Astrocyte of the hippocampus (primary cell): ENCODE measurements at regions not wholly inside any gene's neighbourhood (a gene's known extent, or its start where the extent isn't known, plus 50 kb on each side); places are given as distances from the start of the nearest gene placed in this dataset.

Source experiments
- DNase-seq: peaks from one replicate; pipeline ENCODE4 v3.0.0; 2011; ENCODE audit warnings: low read depth, low spot score

DNA sequence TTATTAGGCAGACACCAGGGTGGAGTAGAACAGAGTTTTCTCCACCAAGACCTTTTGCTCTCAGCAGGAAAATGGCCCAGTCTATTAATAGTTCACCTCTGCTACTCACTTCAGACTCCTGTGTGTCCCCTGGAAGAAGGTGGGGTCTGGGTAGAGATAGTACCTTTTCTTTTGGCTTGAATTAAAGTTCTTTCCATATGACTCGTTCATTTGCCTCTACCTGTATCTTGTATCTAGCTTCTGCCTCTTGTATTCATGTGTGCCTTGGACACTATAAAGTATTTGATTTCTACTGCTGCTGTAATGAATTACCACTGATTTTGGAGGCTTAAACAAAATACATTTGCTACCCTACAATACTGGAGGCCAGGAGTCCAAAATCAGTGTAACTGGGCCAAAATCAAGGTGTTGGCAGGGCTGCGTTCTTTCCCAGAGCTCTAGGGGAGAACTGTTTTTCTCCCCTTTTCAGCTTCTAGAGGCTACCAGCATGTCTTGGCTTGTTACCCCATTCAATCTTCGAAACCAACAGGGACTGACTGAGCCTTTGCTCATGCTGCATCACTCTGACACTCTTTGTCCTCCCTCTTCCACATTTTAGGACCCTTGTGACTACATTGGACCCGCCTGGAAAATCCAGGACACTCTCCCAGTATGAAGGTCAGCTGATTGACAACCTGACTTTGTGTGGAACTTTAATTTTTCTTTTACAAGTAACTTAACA lies 155.6 kb upstream of the PRSS58 start:
- no peak for DNase-seq

- DNase-seq = peak; percentile 46
Observed at GRCh38 chr7:142412551-142413193, 154.8 kb upstream of the PRSS58 start.

DNA sequence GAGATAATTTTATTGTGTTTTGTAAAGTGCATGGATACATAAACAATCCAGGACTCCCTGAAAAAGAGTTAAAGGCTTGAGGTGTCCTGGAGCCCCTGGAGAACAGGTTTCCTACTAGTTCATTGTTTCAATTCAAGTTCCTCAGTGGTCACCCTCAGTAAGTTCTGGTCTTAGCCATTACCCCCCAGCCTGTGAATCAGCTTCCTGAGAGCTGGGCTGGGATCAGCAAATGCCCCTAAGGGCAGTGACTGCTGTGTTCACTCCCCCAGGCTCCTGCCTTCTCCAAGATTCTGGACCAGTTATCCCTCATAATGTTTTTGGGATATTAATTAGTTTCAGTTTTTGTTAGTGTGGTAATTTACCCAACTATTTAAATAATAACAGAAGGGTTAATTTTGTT lies 151.6 kb upstream of the PRSS58 start:
- DNase-seq = no peak

DNA sequence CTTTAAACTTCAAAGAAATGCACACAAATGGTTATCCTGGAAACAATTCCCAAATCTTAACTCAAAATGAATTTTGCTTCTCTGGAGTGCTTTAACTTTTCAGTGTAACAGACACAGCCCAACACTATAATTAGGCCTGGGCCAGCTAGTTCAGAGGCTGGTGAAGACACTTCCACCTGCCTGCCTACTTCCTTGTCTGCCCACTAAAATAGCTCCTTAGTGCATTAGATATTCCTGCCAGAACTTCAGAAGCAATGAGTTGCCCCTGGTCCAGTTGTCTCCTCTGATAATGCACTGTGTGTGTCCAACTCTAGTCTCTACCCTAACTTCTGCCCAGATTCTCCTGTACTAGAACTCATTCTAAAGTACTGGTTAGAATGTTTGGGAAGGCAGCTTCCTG lies 150.9 kb upstream of the PRSS58 start:
- no peak for DNase-seq

- DNase-seq = no peak
Observed at GRCh38 chr7:142407939-142408570, 150.2 kb upstream of the PRSS58 start.

GRCh38 chr7:142405122-142405765 lies 147.4 kb upstream of the PRSS58 start:
- peak; percentile 12 for DNase-seq

GRCh38 chr7:142401951-142402350 lies 144.1 kb upstream of the PRSS58 start:
- DNase-seq = no peak

GRCh38 chr7:142400042-142400533 lies 142.2 kb upstream of the PRSS58 start:
- DNase-seq = no peak

DNA sequence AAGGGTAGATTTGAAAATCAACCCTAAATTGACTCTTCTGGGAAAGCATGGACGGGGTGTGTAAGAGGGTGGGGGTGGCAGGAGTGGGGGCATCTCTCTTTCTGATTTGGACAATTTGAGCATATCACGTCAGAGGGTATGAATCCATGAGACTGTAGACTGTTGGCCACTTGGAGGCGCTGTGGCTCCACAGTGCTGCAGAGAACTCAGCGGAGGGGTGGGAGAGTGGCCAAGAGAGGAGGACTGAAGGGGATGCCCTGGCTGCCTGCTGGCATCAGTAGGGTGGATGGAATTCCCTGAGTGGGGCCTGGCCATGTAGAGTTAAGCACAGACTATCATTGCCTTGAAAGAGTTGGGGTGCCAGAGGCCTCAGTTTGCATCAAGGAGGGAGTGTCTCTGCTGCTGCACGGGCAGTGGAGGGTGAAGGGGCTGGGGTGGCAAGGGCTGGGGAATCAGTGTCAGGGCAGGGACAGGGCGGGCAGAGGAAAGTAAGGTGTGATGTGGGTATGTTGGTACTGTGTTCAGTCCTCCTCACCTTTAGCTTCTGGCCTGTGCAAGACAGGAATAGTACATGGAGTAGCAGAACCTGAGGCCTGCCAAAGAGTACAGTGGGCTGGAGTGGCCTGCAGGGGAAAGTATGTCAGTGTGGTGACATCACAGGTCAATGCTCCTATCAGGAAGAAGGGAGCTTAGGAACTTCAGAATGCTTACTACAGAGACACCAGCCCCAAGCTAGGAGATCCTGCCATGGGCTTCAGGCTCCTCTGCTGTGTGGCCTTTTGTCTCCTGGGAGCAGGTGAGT lies 133.5 kb upstream of the PRSS58 start:
- no peak for DNase-seq

DNA sequence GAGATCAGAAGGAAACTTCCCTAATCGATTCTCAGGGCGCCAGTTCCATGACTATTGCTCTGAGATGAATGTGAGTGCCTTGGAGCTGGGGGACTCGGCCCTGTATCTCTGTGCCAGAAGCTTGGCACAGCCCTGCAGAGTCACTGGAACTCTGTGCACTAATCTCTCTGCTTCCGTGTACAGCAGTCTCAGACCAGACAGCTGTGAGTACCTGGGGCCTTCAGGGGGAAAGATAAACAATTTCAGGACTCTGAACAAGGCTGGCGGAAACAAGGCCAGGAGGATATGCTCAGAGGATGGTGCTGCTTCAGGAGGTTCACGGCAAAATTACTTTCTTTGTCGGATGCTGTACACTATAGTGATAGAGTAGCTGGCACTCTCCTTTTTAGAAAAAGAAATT lies 131.7 kb upstream of the PRSS58 start:
- no peak for DNase-seq

DNA sequence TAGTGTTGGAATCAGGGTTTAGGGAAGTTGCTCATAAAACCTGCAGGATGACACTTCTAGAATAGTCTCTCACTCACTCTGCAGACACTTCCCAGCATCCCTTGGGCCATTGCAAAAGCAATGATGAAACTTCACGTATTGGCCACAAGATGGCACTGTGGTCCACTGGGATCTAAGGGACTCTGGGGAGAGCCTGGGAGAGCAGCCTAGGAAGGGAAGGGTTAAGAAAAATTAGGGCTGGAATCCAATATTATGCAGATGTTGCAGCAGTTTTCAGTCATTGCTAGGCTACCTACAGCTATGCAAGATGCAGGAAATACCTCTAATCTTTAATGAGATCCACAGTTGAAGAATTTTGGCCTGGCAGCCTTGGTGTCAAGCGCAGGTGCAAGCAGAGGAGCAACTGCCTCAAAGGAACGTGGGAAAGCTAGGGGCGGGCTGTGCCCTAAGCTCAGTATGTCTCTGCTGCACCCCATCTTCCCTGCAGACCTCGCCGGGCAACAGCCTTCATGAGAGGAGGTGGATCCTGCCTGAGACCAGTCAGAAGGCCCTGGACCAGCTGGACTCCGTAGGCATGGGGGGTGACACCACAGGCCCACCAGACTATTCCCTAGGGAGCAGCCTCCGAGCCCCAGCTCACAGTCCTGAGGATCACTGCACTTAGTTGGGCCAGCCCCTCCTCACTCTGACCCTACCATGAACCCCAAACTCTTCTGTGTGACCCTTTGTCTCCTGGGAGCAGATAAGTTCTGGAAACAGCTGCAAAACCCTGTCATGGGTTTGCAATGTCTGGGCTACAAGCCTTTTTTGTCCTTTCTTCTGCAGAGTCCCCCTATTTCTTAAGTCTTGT lies 127.9 kb upstream of the PRSS58 start:
- DNase-seq = peak; percentile 71

- peak; percentile 16 for DNase-seq
Observed at GRCh38 chr7:142384493-142384922, 126.7 kb upstream of the PRSS58 start.

DNA sequence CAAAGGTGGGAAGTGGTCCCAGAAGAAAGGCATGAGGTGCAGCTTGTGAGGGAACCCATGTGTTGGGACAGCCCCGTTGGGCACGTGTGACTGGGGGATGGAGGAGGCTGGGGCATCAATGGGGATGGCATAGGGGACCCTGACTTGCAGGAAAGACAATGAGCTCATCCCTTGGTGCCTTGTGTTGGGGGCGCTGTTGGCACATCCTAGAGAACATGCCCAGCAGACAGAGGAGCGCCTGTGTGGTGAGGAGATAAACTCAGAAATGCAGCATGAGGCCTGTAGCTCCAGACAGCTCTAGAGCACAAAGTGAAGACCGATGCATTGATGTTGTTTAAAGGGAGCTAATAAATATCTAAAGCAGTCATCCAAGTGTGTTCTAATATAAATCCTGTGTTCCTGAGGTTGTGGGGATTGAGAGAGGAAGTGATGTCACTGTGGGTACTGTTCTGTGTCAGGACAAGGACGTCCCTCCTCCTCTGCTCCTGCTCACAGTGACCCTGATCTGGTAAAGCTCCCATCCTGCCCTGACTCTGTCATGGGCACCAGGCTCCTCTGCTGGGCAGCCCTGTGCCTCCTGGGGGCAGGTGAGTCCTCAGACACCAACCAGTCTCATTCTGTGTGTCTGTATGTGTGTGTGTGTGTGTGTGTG lies 126.1 kb upstream of the PRSS58 start:
- no peak for DNase-seq

DNA sequence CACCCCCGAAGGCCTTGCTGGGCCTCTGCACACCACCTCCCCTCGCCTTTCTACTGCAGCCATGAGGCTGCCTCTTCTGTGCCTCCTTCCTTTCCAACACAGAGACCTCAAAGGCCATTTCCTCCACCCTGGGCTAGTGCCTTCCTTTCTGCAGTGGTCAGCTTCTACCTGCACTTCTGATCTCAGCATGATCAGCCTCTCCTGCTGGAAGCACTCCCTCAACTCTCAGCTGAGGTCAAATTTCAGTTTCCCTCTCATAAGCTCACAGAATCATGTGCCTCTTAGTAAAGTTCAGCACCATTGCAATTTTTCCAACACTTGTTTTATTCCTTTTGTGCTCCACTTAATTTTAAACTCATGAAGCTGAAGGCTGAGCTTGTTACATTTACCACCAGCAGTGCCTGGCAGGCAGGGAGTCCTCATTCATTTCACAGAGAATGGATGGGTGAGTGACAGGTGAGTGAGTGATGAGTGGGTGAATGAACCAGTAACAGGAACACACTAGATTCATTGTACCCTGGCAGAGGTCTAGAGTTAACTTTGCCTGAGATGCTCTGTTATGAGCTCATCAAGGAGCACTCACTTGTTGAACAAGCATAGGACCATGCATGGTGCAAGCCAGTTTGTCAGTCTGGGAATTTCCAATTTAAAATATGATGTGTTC lies 124.0 kb upstream of the PRSS58 start:
- no peak for DNase-seq

DNA sequence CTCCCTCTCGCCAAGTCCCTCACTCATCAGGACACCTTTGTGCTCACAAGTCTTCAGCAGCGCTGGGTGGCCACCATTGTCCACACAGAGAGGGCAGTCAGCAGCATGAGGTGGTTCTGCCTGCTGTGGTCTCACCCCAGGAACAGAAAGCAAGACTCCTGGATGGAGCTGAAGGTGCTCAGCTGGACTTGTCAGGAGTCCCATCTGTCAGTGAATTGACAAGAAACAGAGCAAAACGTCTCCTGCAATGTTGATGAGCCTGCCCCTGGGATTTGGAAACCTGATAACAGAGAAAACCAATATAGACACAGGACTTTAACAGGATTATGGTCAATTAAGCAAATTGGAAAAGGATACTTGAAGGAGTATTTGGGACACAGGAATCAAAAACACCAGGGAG lies 122.2 kb upstream of the PRSS58 start:
- DNase-seq = no peak

GRCh38 chr7:142379201-142379885 lies 121.5 kb upstream of the PRSS58 start:
- no peak for DNase-seq

DNA sequence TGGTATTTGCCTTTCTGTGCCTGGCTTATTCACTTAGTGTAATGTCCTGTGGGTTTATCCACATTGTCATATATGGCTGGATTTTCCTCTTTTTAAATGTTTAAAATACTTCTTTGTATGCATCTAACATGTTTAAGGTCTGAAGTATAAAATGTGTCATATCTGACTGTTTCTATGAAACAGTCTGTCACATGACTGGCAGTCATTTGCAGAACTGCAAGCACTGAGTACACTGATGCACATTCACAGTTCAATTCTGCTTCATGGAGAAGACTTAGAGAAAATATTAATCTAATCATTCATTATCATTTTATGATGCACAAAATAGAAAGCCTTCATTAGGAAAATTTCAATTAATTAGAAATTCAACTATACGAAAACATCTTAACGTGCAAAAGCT lies 119.7 kb upstream of the PRSS58 start:
- DNase-seq = no peak

- no peak for DNase-seq
Observed at GRCh38 chr7:142376356-142376997, 118.6 kb upstream of the PRSS58 start.
